Suprapubic skin (tissue), 4 donors: ENCODE measurements at regions not wholly inside any gene's neighbourhood (a gene's known extent, or its start where the extent isn't known, plus 50 kb on each side); places are given as distances from the start of the nearest gene placed in this dataset.

Source experiments
- DNase-seq, 2 donors: peaks; one replicate each; pipeline ENCODE4 v3.0.0-alpha.2; 2019; ENCODE audit warnings: low spot score in 2 of 2
- H3K27ac ChIP-seq: fragments of 200-600 bp; sonication (generic); one replicate; pipeline ENCODE4 v1.5.1; 2019
- H3K27me3 ChIP-seq: fragments of 200-600 bp; sonication (generic); one replicate; pipeline ENCODE4 v1.5.1; 2019
- H3K36me3 ChIP-seq: fragments of 200-600 bp; sonication (generic); one replicate; pipeline ENCODE4 v1.5.1; 2019
- H3K4me1 ChIP-seq: fragments of 200-600 bp; sonication (generic); one replicate; pipeline ENCODE4 v1.5.1; 2019
- H3K4me3 ChIP-seq: fragments of 200-600 bp; sonication (generic); one replicate; pipeline ENCODE4 v1.5.1; 2019; ENCODE audit warnings: mild to moderate bottlenecking
- H3K9me3 ChIP-seq: fragments of 200-600 bp; sonication (generic); one replicate; pipeline ENCODE4 v1.5.1; 2019
- EP300 ChIP-seq: sonication (generic); formaldehyde crosslinking; IDR thresholded peaks from one replicate; pipeline ENCODE4 v1.6.1; 2017; ENCODE audit warnings: antibody characterized with exemption
- POLR2A ChIP-seq, 2 donors: fragments of 450-650 bp; IDR thresholded peaks; one replicate each; pipeline ENCODE4 v1.6.1; 2017; ENCODE audit warnings: antibody characterized with exemption in 2 of 2, mild to moderate bottlenecking in 2 of 2, moderate library complexity in 2 of 2
- POLR2AphosphoS5 ChIP-seq, 3 donors: sonication (generic); formaldehyde crosslinking; IDR thresholded peaks; one replicate each; pipeline ENCODE4 v1.6.1; 2017; ENCODE audit warnings: antibody characterized with exemption in 3 of 3
- WGBS: methylation state at CpG from one replicate; pipeline ENCODE4 v1.1.5; 2018; 5-methylcytosine and 5-hydroxymethylcytosine counted together
- TF ChIP-seq, protein P1 (sequence below), 2 donors: fragments of 200-600 bp in 1 of 2; fragments of 450-650 bp in 1 of 2; sonication (generic) in 1 of 2; IDR thresholded peaks; one replicate each; pipeline ENCODE4 v1.5.1; 2016 to 2019; ENCODE audit warnings: antibody characterized with exemption in 2 of 2, mild to moderate bottlenecking in 1 of 2, moderate library complexity in 1 of 2

GRCh38 chr9:118303216-118303615 is 599.0 kb downstream of the TLR4 start:
- H3K9me3 ChIP-seq, result no peaks in the 10 kb centered on the region
- H3K4me1 ChIP-seq, result no peaks in the 10 kb centered on the region
- DNase-seq, result no peak
- H3K27ac ChIP-seq, result no peak overlapping the region
- H3K36me3 ChIP-seq, result no peaks in the 10 kb centered on the region
- no peaks in the 10 kb centered on the region for H3K27me3 ChIP-seq
- H3K4me3 ChIP-seq, result no peak overlapping the region
- WGBS, result 63% methylated on average over 3 of the region's 3 CpGs
- TF ChIP-seq EP300, result no peak
- TF ChIP-seq POLR2A (IDR thresholded peaks at IDR 0.05), result no peak
- TF ChIP-seq, protein P1, sequence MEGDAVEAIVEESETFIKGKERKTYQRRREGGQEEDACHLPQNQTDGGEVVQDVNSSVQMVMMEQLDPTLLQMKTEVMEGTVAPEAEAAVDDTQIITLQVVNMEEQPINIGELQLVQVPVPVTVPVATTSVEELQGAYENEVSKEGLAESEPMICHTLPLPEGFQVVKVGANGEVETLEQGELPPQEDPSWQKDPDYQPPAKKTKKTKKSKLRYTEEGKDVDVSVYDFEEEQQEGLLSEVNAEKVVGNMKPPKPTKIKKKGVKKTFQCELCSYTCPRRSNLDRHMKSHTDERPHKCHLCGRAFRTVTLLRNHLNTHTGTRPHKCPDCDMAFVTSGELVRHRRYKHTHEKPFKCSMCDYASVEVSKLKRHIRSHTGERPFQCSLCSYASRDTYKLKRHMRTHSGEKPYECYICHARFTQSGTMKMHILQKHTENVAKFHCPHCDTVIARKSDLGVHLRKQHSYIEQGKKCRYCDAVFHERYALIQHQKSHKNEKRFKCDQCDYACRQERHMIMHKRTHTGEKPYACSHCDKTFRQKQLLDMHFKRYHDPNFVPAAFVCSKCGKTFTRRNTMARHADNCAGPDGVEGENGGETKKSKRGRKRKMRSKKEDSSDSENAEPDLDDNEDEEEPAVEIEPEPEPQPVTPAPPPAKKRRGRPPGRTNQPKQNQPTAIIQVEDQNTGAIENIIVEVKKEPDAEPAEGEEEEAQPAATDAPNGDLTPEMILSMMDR (IDR thresholded peaks at IDR 0.05), result no peak

DNA sequence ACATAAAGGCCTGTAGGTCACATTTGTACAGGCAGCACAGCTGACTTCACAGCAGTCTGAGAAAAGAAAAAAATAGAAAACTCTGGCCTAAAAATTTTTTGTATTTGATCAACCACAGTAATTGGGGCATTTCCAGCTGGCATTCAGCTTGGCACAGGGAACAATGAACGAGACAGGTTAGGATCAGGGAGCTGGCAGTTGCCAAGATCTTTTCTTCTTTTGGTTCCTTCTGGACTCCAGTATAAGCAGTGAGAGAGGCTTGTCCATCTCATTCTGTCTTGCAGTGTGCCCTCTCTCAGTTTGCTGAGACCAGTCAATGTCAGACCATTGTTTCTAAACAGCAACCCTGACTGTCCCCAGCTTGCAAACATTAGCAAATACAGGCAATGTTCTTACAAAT is 601.1 kb downstream of the TLR4 start:
- no peak overlapping the region for H3K4me3 ChIP-seq
- H3K4me1 ChIP-seq, result no peaks in the 10 kb centered on the region
- no peaks in the 10 kb centered on the region for H3K36me3 ChIP-seq
- no peaks in the 10 kb centered on the region for H3K9me3 ChIP-seq
- TF ChIP-seq, protein P1 (IDR thresholded peaks at IDR 0.05), result no peak
- TF ChIP-seq POLR2AphosphoS5 (IDR thresholded peaks at IDR 0.05), result no peak
- TF ChIP-seq POLR2A (IDR thresholded peaks at IDR 0.05), result no peak
- TF ChIP-seq EP300, result no peak
- WGBS, result 68% methylated on average over 1 of the region's 1 CpG
- H3K27me3 ChIP-seq, result no peaks in the 10 kb centered on the region
- DNase-seq, result no peak
- no peak overlapping the region for H3K27ac ChIP-seq

DNA sequence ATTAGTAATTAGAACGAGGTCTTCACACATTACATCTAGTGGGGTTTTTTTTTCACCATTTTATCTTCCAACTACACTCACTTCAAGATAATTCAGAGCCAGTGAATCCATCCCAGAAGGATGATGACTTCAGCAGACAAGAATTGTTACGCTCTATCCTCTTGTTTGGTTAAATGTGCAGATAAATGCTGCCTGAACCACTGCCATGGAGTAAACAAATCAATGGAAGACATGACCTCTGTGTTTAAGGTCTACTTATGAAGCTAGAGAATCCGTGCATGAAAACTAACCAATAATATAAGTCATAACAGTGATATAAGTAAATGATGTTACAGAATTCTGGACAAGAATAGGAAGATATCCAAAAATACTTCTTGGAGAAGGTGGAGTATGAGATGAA is 602.6 kb downstream of the TLR4 start:
- Histone ChIP-seq H3K36me3 (no peaks in the 10 kb centered on the region), H3K27ac (no peak overlapping the region), H3K4me1 (no peaks in the 10 kb centered on the region), H3K9me3 (no peaks in the 10 kb centered on the region), H3K4me3 (no peak overlapping the region), H3K27me3 (no peaks in the 10 kb centered on the region)
- no peak for TF ChIP-seq POLR2AphosphoS5 (IDR thresholded peaks at IDR 0.05)
- TF ChIP-seq EP300, result no peak
- no peak for TF ChIP-seq POLR2A (IDR thresholded peaks at IDR 0.05)
- TF ChIP-seq, protein P1 (IDR thresholded peaks at IDR 0.05), result no peak
- DNase-seq, result no peak
- 77% methylated on average over 3 of the region's 3 CpGs for WGBS

- 69% methylated on average over 3 of the region's 3 CpGs for WGBS
- no peak overlapping the region for H3K4me3 ChIP-seq
- TF ChIP-seq, protein P1 (IDR thresholded peaks at IDR 0.05), result no peak
- TF ChIP-seq POLR2AphosphoS5 (IDR thresholded peaks at IDR 0.05), result no peak
- TF ChIP-seq POLR2A (IDR thresholded peaks at IDR 0.05), result no peak
- TF ChIP-seq EP300, result no peak
- no peaks in the 10 kb centered on the region for H3K27me3 ChIP-seq
- H3K27ac ChIP-seq, result no peak overlapping the region
- H3K36me3 ChIP-seq, result no peaks in the 10 kb centered on the region
- no peaks in the 10 kb centered on the region for H3K9me3 ChIP-seq
- no peak for DNase-seq
- no peaks in the 10 kb centered on the region for H3K4me1 ChIP-seq
Observed at GRCh38 chr9:118313965-118314364, 609.8 kb downstream of the TLR4 start.

- TF ChIP-seq POLR2A (IDR thresholded peaks at IDR 0.05) (no peak), POLR2AphosphoS5 (IDR thresholded peaks at IDR 0.05) (no peak), EP300 (no peak)
- TF ChIP-seq, protein P1 (IDR thresholded peaks at IDR 0.05), result no peak
- WGBS, result 67% methylated on average over 2 of the region's 2 CpGs
- H3K27me3 ChIP-seq, result no peaks in the 10 kb centered on the region
Observed at GRCh38 chr9:118316831-118317343, 612.7 kb downstream of the TLR4 start.

More at GRCh38 chr9:118316831-118317343, 612.7 kb downstream of the TLR4 start:
- no peak overlapping the region for H3K27ac ChIP-seq
- no peak for DNase-seq
- no peaks in the 10 kb centered on the region for H3K36me3 ChIP-seq
- no peak overlapping the region for H3K4me3 ChIP-seq
- no peaks in the 10 kb centered on the region for H3K4me1 ChIP-seq
- no peaks in the 10 kb centered on the region for H3K9me3 ChIP-seq
